Transverse colon (tissue), 4 donors: ENCODE measurements at regions not wholly inside any gene's neighbourhood (a gene's known extent, or its start where the extent isn't known, plus 50 kb on each side); places are given as distances from the start of the nearest gene placed in this dataset.

Source experiments
- DNase-seq: peaks from one replicate; pipeline ENCODE4 v3.0.0-alpha.2; 2019
- H3K27ac ChIP-seq, 4 donors: fragments of 200-600 bp; sonication (generic); 2 replicates each; pipeline ENCODE4 v1.5.1; 2016 to 2018; ENCODE audit warnings: inconsistent platforms in 4 of 4
- H3K27me3 ChIP-seq: fragments of 200-600 bp; sonication (generic); 2 replicates; pipeline ENCODE4 v1.5.1; 2017; ENCODE audit warnings: inconsistent platforms
- H3K36me3 ChIP-seq, 4 donors: fragments of 200-600 bp; sonication (generic); 2 replicates each; pipeline ENCODE4 v1.5.1; 2017 to 2019; ENCODE audit warnings: inconsistent platforms in 4 of 4
- H3K4me1 ChIP-seq, 4 donors: fragments of 200-600 bp; sonication (generic); 2 replicates each; pipeline ENCODE4 v1.5.1; 2017 to 2020; ENCODE audit warnings: inconsistent platforms in 4 of 4
- H3K4me3 ChIP-seq, 4 donors: fragments of 200-600 bp; sonication (generic); 1 replicate in 1 of 4; 2 replicates in 3 of 4; pipeline versions ENCODE4 v1.5.1 to v1.6.1; 2017 to 2019; ENCODE audit warnings: inconsistent platforms in 4 of 4
- H3K9me3 ChIP-seq, 2 donors: fragments of 200-600 bp; sonication (generic); 2 replicates each; pipeline ENCODE4 v1.5.1; 2017 to 2019; ENCODE audit warnings: inconsistent platforms in 2 of 2
- CTCF ChIP-seq, 5 experiments: fragments of 200-600 bp in 3 of 5; fragments of 450-650 bp in 2 of 5; sonication (generic) in 3 of 5; IDR thresholded peaks; 1 replicate in 2 of 5; 2 replicates in 3 of 5; pipeline ENCODE4 v1.5.1; 2016 to 2017; ENCODE audit warnings: antibody characterized with exemption in 5 of 5, inconsistent platforms in 3 of 5, mild to moderate bottlenecking in 2 of 5, moderate library complexity in 1 of 5
- EP300 ChIP-seq: sonication (generic); formaldehyde crosslinking; IDR thresholded peaks from one replicate; pipeline ENCODE4 v1.6.1; 2017; ENCODE audit warnings: antibody characterized with exemption, low read depth
- POLR2A ChIP-seq: fragments of 450-650 bp; IDR thresholded peaks from one replicate; pipeline ENCODE4 v1.6.1; 2016; ENCODE audit warnings: antibody characterized with exemption, mild to moderate bottlenecking, moderate library complexity
- POLR2AphosphoS5 ChIP-seq, 3 donors: sonication (generic); formaldehyde crosslinking; IDR thresholded peaks; one replicate each; pipeline ENCODE4 v1.6.1; 2016; ENCODE audit warnings: antibody characterized with exemption in 3 of 3
- WGBS, 2 donors: methylation state at CpG; one replicate each; pipeline ENCODE4 v1.1.5; 2018; ENCODE audit warnings: low coverage in 1 of 2; 5-methylcytosine and 5-hydroxymethylcytosine counted together
- in situ Hi-C, 4 donors: fragments of 200-750 bp; cut with MboI; loops; one replicate each; pipeline versions ENCODE4 v1.15.0 to v1.15.1; 2017; ENCODE audit warnings: low sequenced_read_pairs in 3 of 4, low pct_ligation_motif_present in 1 of 4, low pct_unique_long_range_greater_than_20kb in 1 of 4
- intact Hi-C: fragments of 100-400 bp; cut with DNase I; formaldehyde crosslinking; loops from one replicate; pipeline ENCODE4 v1.15.1; 2023; ENCODE audit warnings: low total_unique reads

DNA sequence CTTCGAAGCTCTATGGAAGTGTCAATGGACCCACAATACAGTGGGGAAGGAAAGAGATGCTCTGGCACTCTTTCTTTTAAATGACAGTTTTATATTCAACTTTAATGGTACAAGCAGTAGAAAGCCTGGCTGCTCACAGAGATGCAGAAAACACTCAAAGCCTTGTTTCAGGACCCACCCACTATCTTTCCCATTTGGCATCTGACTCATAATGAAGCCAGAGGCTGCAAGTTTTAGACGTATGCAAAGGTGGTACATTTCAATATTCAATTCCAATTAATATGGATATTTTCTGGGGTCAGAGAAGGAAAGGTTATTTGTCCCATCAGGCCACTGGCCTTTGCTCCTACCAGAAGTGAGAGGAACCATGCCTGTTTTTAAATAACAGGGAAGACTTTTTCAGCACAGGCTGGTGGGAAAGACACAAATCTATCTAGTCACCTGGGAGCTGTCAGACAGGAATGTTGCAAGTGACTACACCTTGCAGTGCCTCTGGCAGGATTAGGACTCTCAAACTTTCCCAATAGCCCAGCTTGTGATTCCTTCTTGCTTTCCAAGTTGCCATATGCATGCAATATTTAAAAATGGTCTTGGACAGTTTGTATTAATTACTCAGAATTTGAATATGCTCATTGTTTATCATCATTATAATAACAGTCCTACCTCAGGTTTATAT, 70.0 kb upstream of the RAB40AL start:
- H3K4me3 ChIP-seq, result no peak overlapping the region
- no peaks in the 10 kb centered on the region for H3K4me1 ChIP-seq
- no peaks in the 10 kb centered on the region for H3K36me3 ChIP-seq
- intact Hi-C loops (no loop called here), in situ Hi-C loops (no loop called here)
- 79% methylated on average over 2 of the region's 2 CpGs for WGBS, 2 donors
- H3K27ac ChIP-seq, result no peak overlapping the region
- no peaks in the 10 kb centered on the region for H3K27me3 ChIP-seq
- H3K9me3 ChIP-seq, result no peaks in the 10 kb centered on the region
- no peak for TF ChIP-seq POLR2AphosphoS5 (IDR thresholded peaks at IDR 0.05)
- no peak for TF ChIP-seq POLR2A
- no peak for TF ChIP-seq EP300
- TF ChIP-seq CTCF (IDR thresholded peaks at IDR 0.05), result no peak
- no peak for DNase-seq

DNA sequence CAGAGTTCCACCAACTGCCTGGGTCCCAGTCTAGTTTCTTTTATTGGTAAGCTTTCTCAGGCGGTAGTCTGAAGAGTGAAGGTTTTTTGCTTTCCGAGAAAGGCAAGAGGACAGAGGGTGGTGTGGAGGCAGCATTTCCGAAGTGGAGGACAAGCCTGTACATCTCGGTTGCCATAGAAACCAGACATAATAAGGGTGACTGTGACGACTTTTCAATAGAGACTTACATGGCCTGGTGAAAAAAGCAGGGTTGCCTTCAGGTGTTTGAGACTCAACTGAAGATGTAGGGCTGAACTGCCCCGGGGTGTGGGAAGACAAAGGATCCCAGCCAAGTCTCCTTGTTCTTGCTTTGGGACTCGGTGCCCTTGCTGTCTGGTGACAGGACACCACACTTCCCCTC, 53.6 kb upstream of the RAB40AL start:
- no peaks in the 10 kb centered on the region for H3K9me3 ChIP-seq
- H3K4me1 ChIP-seq, result no peaks in the 10 kb centered on the region
- TF ChIP-seq EP300, result no peak
- TF ChIP-seq POLR2AphosphoS5 (IDR thresholded peaks at IDR 0.05), result no peak
- TF ChIP-seq CTCF (IDR thresholded peaks at IDR 0.05), result no peak
- TF ChIP-seq POLR2A, result no peak
- H3K4me3 ChIP-seq, result no peak overlapping the region
- in situ Hi-C loops, result no loop called here
- 70 to 79% methylated on average over 5 to 7 of the region's 7 CpGs for WGBS, 2 donors
- no peak for DNase-seq
- H3K36me3 ChIP-seq, result no peaks in the 10 kb centered on the region
- no peak overlapping the region for H3K27ac ChIP-seq
- intact Hi-C loops, result no loop called here
- H3K27me3 ChIP-seq, result no peaks in the 10 kb centered on the region
